HepG2 (cell line): ENCODE measurements at regions not wholly inside any gene's neighbourhood (a gene's known extent, or its start where the extent isn't known, plus 50 kb on each side); places are given as distances from the start of the nearest gene placed in this dataset.

Source experiments
- ARID2 ChIP-seq: sonication (generic); formaldehyde crosslinking; IDR thresholded peaks from 2 replicates; pipeline ENCODE4 v1.8.1; 2022; ENCODE audit warnings: mild to moderate bottlenecking, missing genetic modification reagents, borderline replicate concordance
- ARID5B ChIP-seq: IDR thresholded peaks from 2 replicates; pipeline ENCODE4 v1.4.0; 2020; ENCODE audit warnings: mild to moderate bottlenecking, missing genetic modification reagents
- ARNTL ChIP-seq: sonication (generic); formaldehyde crosslinking; IDR thresholded peaks from 2 replicates; pipeline ENCODE4 v1.4.0; 2020; ENCODE audit warnings: mild to moderate bottlenecking, missing genetic modification reagents
- ATF7-NPFF ChIP-seq: sonication (generic); formaldehyde crosslinking; IDR thresholded peaks from 2 replicates; pipeline ENCODE4 v1.8.1; 2023; ENCODE audit warnings: mild to moderate bottlenecking, low read depth, missing genetic modification reagents, moderate library complexity
- CBX1 ChIP-seq: IDR thresholded peaks from one replicate; pipeline ENCODE4 v1.6.1; 2016; ENCODE audit warnings: antibody characterized with exemption, low read depth
- CC2D1A ChIP-seq: sonication (generic); formaldehyde crosslinking; IDR thresholded peaks from 2 replicates; pipeline ENCODE4 v1.8.1; 2023; ENCODE audit warnings: mild to moderate bottlenecking, missing genetic modification reagents
- FOXK2 ChIP-seq: fragments of 450-650 bp; IDR thresholded peaks from 2 replicates; pipeline ENCODE4 v1.6.1; 2016
- HIC2 ChIP-seq: sonication (generic); formaldehyde crosslinking; IDR thresholded peaks from 2 replicates; pipeline ENCODE4 v1.9.0; 2022; ENCODE audit warnings: low read depth, missing genetic modification reagents
- HNF4A ChIP-seq: sonication (generic); formaldehyde crosslinking; IDR thresholded peaks from 2 replicates; pipeline ENCODE4 v1.4.0; 2020; ENCODE audit warnings: missing genetic modification reagents
- MTA1 ChIP-seq: sonication (generic); formaldehyde crosslinking; IDR thresholded peaks from 2 replicates; pipeline ENCODE4 v1.4.0; 2020; ENCODE audit warnings: missing genetic modification reagents, mild to moderate bottlenecking, borderline replicate concordance
- MXI1 ChIP-seq: IDR thresholded peaks from 3 replicates; pipeline ENCODE4 v1.6.1; 2012; ENCODE audit warnings: low read depth, low read length, inconsistent platforms, borderline replicate concordance
- SMARCE1 ChIP-seq: fragments of 450-650 bp; IDR thresholded peaks from 2 replicates; pipeline ENCODE4 v1.6.1; 2017; ENCODE audit warnings: borderline replicate concordance
- SOX5 ChIP-seq: IDR thresholded peaks from 2 replicates; pipeline ENCODE4 v1.6.1; 2016; ENCODE audit warnings: borderline replicate concordance
- ZFP62 ChIP-seq: sonication (generic); formaldehyde crosslinking; IDR thresholded peaks from 2 replicates; pipeline ENCODE4 v1.4.0; 2020; ENCODE audit warnings: missing genetic modification reagents
- ZKSCAN1 ChIP-seq: fragments of 150-350 bp; IDR thresholded peaks from 2 replicates; pipeline ENCODE4 v1.6.1; 2014; ENCODE audit warnings: low read length
- ZNF264 ChIP-seq: sonication (generic); formaldehyde crosslinking; IDR thresholded peaks from 2 replicates; pipeline ENCODE4 v1.4.0; 2020; ENCODE audit warnings: missing genetic modification reagents
- ZNF3 ChIP-seq: IDR thresholded peaks from 2 replicates; pipeline ENCODE4 v1.7.0; 2017; ENCODE audit warnings: inconsistent platforms
- ZNF446 ChIP-seq: sonication (generic); formaldehyde crosslinking; IDR thresholded peaks from 2 replicates; pipeline ENCODE4 v1.5.0; 2020; ENCODE audit warnings: mild to moderate bottlenecking, missing genetic modification reagents
- TF ChIP-seq, protein P1 (sequence below): sonication (generic); formaldehyde crosslinking; IDR thresholded peaks from 2 replicates; pipeline ENCODE4 v1.4.0; 2020; ENCODE audit warnings: missing genetic modification reagents
- TF ChIP-seq, protein P2 (sequence below): sonication (generic); formaldehyde crosslinking; IDR thresholded peaks from 2 replicates; pipeline ENCODE4 v1.4.0; 2020; ENCODE audit warnings: missing genetic modification reagents, borderline replicate concordance

DNA sequence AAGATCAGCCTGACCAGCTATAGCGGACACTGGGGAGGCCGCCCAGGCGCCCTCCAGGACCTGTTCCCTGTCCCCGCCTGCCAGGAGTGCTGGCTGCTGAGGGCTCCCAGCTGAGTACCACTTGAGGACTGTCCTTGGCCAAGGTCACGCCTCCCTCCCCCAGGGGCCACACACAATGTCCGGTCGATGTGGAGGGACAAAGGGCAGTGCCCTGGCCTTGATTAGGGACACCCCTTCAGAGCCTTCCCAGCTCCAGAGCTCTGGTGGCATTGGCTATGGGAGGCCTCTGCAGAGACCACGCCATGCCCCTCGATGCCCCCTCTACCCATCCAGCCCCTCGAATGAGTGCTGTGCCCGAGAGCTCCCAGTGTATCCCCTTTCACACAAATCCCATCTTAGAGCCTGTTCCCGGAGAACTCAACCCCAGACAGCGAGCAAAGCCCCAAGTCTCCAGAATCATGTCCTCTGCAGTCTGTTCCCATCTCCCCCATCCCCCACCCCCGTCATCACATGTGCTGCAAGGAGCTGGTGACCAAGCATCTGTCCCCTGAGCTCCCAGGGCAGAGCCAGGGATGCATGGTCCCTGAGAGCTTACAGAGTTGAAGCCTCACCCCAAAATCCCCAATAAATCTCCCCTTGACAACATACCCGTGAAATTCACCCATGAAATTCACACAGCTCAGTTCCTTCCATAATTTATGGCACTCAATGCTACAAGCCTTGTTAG lies 158.9 kb downstream of the NUP210 start (continued):
- TF ChIP-seq, protein P1, sequence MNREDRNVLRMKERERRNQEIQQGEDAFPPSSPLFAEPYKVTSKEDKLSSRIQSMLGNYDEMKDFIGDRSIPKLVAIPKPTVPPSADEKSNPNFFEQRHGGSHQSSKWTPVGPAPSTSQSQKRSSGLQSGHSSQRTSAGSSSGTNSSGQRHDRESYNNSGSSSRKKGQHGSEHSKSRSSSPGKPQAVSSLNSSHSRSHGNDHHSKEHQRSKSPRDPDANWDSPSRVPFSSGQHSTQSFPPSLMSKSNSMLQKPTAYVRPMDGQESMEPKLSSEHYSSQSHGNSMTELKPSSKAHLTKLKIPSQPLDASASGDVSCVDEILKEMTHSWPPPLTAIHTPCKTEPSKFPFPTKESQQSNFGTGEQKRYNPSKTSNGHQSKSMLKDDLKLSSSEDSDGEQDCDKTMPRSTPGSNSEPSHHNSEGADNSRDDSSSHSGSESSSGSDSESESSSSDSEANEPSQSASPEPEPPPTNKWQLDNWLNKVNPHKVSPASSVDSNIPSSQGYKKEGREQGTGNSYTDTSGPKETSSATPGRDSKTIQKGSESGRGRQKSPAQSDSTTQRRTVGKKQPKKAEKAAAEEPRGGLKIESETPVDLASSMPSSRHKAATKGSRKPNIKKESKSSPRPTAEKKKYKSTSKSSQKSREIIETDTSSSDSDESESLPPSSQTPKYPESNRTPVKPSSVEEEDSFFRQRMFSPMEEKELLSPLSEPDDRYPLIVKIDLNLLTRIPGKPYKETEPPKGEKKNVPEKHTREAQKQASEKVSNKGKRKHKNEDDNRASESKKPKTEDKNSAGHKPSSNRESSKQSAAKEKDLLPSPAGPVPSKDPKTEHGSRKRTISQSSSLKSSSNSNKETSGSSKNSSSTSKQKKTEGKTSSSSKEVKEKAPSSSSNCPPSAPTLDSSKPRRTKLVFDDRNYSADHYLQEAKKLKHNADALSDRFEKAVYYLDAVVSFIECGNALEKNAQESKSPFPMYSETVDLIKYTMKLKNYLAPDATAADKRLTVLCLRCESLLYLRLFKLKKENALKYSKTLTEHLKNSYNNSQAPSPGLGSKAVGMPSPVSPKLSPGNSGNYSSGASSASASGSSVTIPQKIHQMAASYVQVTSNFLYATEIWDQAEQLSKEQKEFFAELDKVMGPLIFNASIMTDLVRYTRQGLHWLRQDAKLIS (CRISPR knock-in tag) = no peak
- TF ChIP-seq ZFP62 (CRISPR knock-in tag) (no peak), MXI1 (no peak), SMARCE1 (no peak), CBX1 (no peak), HIC2 (CRISPR knock-in tag) (peak; percentile 88), CC2D1A (no peak), ATF7-NPFF (CRISPR knock-in tag) (peak; percentile 54; the same call in 1 of the 2 replicates), FOXK2 (no peak), MTA1 (CRISPR knock-in tag) (peak; percentile 96), ZNF446 (0 out of 2 replicates have a peak, but pooled peaks have one; percentile 26), ZKSCAN1 (no peak), ARID2 (CRISPR knock-in tag) (no peak), ZNF264 (CRISPR knock-in tag) (no peak), ARID5B (CRISPR knock-in tag) (peak; percentile 59), ARNTL (CRISPR knock-in tag) (peak; percentile 73), ZNF3 (CRISPR knock-in tag) (no peak), SOX5 (peak; percentile 63; the same call in 1 of the 2 replicates), HNF4A (CRISPR knock-in tag) (peak; percentile 94)
- TF ChIP-seq, protein P2, sequence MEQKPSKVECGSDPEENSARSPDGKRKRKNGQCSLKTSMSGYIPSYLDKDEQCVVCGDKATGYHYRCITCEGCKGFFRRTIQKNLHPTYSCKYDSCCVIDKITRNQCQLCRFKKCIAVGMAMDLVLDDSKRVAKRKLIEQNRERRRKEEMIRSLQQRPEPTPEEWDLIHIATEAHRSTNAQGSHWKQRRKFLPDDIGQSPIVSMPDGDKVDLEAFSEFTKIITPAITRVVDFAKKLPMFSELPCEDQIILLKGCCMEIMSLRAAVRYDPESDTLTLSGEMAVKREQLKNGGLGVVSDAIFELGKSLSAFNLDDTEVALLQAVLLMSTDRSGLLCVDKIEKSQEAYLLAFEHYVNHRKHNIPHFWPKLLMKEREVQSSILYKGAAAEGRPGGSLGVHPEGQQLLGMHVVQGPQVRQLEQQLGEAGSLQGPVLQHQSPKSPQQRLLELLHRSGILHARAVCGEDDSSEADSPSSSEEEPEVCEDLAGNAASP (CRISPR knock-in tag) = peak; percentile 98
